ENCODE measurements at regions not wholly inside any gene's neighbourhood (a gene's known extent, or its start where the extent isn't known, plus 50 kb on each side); places are given as distances from the start of the nearest gene placed in this dataset.

DNA sequence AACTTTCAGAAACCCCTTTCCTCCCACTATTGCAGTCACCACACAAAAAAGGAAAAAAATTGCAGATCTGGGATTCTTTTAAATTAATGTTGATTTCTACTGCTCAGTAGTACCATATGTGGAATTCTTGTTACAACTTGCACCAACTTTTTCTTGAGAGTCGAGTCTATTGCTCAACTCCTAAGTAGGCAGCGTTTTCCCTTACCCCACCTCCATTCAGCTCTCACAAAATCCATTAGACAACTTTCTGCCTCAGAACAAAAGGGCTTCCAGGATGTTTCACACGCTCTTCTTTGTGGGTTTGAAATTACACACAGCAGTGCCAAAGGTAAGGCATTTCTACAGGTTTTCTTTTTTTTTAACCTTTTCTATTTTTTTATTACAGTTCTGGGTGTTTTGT lies 179.5 kb downstream of the ANXA2 start:
- H3K27ac ChIP-seq (ENCODE audit: low read depth in 1 of 2, low read length in 2 of 2) = no peak overlapping the region
- no peaks in the 10 kb centered on the region for H3K4me1 ChIP-seq (ENCODE audit: control insufficient read depth in 4 of 4, insufficient read depth in 4 of 4, low read length in 3 of 4)
- no peaks in the 10 kb centered on the region for H3K36me3 ChIP-seq (ENCODE audit: control insufficient read depth in 4 of 4, insufficient read depth in 3 of 4, low read depth in 1 of 4, low read length in 3 of 4)
- no peaks in the 10 kb centered on the region for H3K9me3 ChIP-seq (ENCODE audit: control insufficient read depth in 4 of 4, low read length in 3 of 4)
- TF ChIP-seq HNF4G (IDR thresholded peaks at IDR 0.05) = no peak
- no peak for TF ChIP-seq SP1 (IDR thresholded peaks at IDR 0.05)
- TF ChIP-seq HNF4A (conservative IDR thresholded peaks at IDR 0.05) = no peak
- TF ChIP-seq RXRA (IDR thresholded peaks at IDR 0.05) = no peak
- no peak for TF ChIP-seq TAF1 (conservative IDR thresholded peaks at IDR 0.05)
- TF ChIP-seq EGR1 (IDR thresholded peaks at IDR 0.05; ENCODE audit: low read depth in 2 of 2) = no peak
- TF ChIP-seq, protein P1, sequence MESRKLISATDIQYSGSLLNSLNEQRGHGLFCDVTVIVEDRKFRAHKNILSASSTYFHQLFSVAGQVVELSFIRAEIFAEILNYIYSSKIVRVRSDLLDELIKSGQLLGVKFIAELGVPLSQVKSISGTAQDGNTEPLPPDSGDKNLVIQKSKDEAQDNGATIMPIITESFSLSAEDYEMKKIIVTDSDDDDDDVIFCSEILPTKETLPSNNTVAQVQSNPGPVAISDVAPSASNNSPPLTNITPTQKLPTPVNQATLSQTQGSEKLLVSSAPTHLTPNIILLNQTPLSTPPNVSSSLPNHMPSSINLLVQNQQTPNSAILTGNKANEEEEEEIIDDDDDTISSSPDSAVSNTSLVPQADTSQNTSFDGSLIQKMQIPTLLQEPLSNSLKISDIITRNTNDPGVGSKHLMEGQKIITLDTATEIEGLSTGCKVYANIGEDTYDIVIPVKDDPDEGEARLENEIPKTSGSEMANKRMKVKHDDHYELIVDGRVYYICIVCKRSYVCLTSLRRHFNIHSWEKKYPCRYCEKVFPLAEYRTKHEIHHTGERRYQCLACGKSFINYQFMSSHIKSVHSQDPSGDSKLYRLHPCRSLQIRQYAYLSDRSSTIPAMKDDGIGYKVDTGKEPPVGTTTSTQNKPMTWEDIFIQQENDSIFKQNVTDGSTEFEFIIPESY (IDR thresholded peaks at IDR 0.05) = no peak
- TF ChIP-seq RAD21 (IDR thresholded peaks at IDR 0.05) = no peak
- TF ChIP-seq, protein P2, sequence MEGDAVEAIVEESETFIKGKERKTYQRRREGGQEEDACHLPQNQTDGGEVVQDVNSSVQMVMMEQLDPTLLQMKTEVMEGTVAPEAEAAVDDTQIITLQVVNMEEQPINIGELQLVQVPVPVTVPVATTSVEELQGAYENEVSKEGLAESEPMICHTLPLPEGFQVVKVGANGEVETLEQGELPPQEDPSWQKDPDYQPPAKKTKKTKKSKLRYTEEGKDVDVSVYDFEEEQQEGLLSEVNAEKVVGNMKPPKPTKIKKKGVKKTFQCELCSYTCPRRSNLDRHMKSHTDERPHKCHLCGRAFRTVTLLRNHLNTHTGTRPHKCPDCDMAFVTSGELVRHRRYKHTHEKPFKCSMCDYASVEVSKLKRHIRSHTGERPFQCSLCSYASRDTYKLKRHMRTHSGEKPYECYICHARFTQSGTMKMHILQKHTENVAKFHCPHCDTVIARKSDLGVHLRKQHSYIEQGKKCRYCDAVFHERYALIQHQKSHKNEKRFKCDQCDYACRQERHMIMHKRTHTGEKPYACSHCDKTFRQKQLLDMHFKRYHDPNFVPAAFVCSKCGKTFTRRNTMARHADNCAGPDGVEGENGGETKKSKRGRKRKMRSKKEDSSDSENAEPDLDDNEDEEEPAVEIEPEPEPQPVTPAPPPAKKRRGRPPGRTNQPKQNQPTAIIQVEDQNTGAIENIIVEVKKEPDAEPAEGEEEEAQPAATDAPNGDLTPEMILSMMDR (IDR thresholded peaks at IDR 0.05; ENCODE audit: low read depth, low read length, missing input control) = no peak
- TF ChIP-seq, protein P3, sequence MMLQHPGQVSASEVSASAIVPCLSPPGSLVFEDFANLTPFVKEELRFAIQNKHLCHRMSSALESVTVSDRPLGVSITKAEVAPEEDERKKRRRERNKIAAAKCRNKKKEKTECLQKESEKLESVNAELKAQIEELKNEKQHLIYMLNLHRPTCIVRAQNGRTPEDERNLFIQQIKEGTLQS (IDR thresholded peaks at IDR 0.05) = no peak
- no peak for TF ChIP-seq NR2F2 (IDR thresholded peaks at IDR 0.05)
- TF ChIP-seq, protein P4, sequence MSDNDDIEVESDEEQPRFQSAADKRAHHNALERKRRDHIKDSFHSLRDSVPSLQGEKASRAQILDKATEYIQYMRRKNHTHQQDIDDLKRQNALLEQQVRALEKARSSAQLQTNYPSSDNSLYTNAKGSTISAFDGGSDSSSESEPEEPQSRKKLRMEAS (IDR thresholded peaks at IDR 0.05) = no peak
- no peak for TF ChIP-seq GABPA (IDR thresholded peaks at IDR 0.05 in 1 of 2, conservative IDR thresholded peaks at IDR 0.05 in 1 of 2)
- 76% methylated on average over 3 of the region's 3 CpGs for WGBS
- no peak overlapping the region for H3K9ac ChIP-seq (ENCODE audit: low read depth in 1 of 2, low read length in 2 of 2)
- no peaks in the 10 kb centered on the region for H3K27me3 ChIP-seq (ENCODE audit: control insufficient read depth in 4 of 4, insufficient read depth in 4 of 4, low read length in 3 of 4)
- no peak overlapping the region for H3K4me3 ChIP-seq (ENCODE audit: low read depth in 1 of 3, low read length in 3 of 3)
- no peak for DNase-seq (ENCODE audit: low spot score)

DNA sequence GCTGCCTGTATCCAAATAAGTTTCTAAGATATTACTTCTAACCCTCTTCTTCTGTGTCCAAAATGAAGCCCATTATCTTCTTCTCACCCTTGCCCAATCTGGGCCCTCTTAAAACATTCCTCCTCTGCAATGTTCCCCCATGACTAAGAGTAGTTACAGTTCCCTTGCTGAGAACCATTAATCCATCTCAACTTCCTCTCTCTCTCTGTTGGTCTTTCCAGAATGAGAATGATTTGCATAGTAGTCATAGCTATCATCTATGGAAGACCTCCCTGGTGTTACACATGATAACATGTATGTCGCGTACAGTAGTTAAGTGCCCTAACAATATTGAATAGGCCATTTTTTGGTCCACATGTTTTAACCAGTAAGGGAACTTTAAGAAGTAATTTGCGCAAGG lies 177.9 kb downstream of the ANXA2 start:
- Histone ChIP-seq H3K4me1 (ENCODE audit: control insufficient read depth in 4 of 4, insufficient read depth in 4 of 4, low read length in 3 of 4) (no peaks in the 10 kb centered on the region), H3K9me3 (ENCODE audit: control insufficient read depth in 4 of 4, low read length in 3 of 4) (no peaks in the 10 kb centered on the region), H3K9ac (ENCODE audit: low read depth in 1 of 2, low read length in 2 of 2) (no peak overlapping the region), H3K27me3 (ENCODE audit: control insufficient read depth in 4 of 4, insufficient read depth in 4 of 4, low read length in 3 of 4) (no peaks in the 10 kb centered on the region), H3K36me3 (ENCODE audit: control insufficient read depth in 4 of 4, insufficient read depth in 3 of 4, low read depth in 1 of 4, low read length in 3 of 4) (no peaks in the 10 kb centered on the region), H3K4me3 (ENCODE audit: low read depth in 1 of 3, low read length in 3 of 3) (no peak overlapping the region), H3K27ac (ENCODE audit: low read depth in 1 of 2, low read length in 2 of 2) (no peak overlapping the region)
- no peak for DNase-seq (ENCODE audit: low spot score)
- 97% methylated on average over 3 of the region's 3 CpGs for WGBS
- TF ChIP-seq RXRA (IDR thresholded peaks at IDR 0.05) = no peak
- no peak for TF ChIP-seq GABPA (IDR thresholded peaks at IDR 0.05 in 1 of 2, conservative IDR thresholded peaks at IDR 0.05 in 1 of 2)
- TF ChIP-seq, protein P4 (IDR thresholded peaks at IDR 0.05) = no peak
- no peak for TF ChIP-seq FOXA2 (IDR thresholded peaks at IDR 0.05)
- no peak for TF ChIP-seq FOXA1 (IDR thresholded peaks at IDR 0.05)
- TF ChIP-seq, protein P5, sequence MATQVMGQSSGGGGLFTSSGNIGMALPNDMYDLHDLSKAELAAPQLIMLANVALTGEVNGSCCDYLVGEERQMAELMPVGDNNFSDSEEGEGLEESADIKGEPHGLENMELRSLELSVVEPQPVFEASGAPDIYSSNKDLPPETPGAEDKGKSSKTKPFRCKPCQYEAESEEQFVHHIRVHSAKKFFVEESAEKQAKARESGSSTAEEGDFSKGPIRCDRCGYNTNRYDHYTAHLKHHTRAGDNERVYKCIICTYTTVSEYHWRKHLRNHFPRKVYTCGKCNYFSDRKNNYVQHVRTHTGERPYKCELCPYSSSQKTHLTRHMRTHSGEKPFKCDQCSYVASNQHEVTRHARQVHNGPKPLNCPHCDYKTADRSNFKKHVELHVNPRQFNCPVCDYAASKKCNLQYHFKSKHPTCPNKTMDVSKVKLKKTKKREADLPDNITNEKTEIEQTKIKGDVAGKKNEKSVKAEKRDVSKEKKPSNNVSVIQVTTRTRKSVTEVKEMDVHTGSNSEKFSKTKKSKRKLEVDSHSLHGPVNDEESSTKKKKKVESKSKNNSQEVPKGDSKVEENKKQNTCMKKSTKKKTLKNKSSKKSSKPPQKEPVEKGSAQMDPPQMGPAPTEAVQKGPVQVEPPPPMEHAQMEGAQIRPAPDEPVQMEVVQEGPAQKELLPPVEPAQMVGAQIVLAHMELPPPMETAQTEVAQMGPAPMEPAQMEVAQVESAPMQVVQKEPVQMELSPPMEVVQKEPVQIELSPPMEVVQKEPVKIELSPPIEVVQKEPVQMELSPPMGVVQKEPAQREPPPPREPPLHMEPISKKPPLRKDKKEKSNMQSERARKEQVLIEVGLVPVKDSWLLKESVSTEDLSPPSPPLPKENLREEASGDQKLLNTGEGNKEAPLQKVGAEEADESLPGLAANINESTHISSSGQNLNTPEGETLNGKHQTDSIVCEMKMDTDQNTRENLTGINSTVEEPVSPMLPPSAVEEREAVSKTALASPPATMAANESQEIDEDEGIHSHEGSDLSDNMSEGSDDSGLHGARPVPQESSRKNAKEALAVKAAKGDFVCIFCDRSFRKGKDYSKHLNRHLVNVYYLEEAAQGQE (IDR thresholded peaks at IDR 0.05) = no peak
- TF ChIP-seq RAD21 (IDR thresholded peaks at IDR 0.05) = no peak
- no peak for TF ChIP-seq EGR1 (IDR thresholded peaks at IDR 0.05; ENCODE audit: low read depth in 2 of 2)
- TF ChIP-seq HNF4G (IDR thresholded peaks at IDR 0.05) = no peak
- TF ChIP-seq, protein P1 (IDR thresholded peaks at IDR 0.05) = no peak
